GM21526 (cell line): ENCODE measurements at regions not wholly inside any gene's neighbourhood (a gene's known extent, or its start where the extent isn't known, plus 50 kb on each side); places are given as distances from the start of the nearest gene placed in this dataset.
"Not testable (repeated sequence)": the region's sequence is repeated elsewhere in the genome, so short reads cannot be mapped to it uniquely, and the experiment has no call there.

Experiments used
- ATAC-seq: cut with Tn5 transposase; IDR thresholded peaks from one replicate; pipeline ENCODE4 v1.9.1; 2021; ENCODE audit warnings: moderate library complexity; ENCODE audit not compliant: unreplicated experiment, low FRiP score

GRCh38 chr5:27140831-27141230, 102.4 kb upstream of the CDH9 start:
- ATAC-seq: no peak

- no peak for ATAC-seq
These were observed 92.2 kb upstream of the CDH9 start for GRCh38 chr5:27130587-27130986.

- no peak for ATAC-seq
These were observed 91.5 kb upstream of the CDH9 start for GRCh38 chr5:27129926-27130325.

GRCh38 chr5:27125856-27126255, 87.5 kb upstream of the CDH9 start:
- no peak for ATAC-seq

- no peak for ATAC-seq
These were observed 86.2 kb upstream of the CDH9 start for GRCh38 chr5:27124590-27124989.

GRCh38 chr5:27119736-27120321, 81.4 kb upstream of the CDH9 start:
- not testable (repeated sequence) for ATAC-seq

- no peak for ATAC-seq
These were observed 65.1 kb upstream of the CDH9 start for GRCh38 chr5:27103486-27103885.

- ATAC-seq: not testable (repeated sequence)
These were observed 57.4 kb upstream of the CDH9 start for GRCh38 chr5:27095761-27096160.

- no peak for ATAC-seq
These were observed 54.9 kb upstream of the CDH9 start for GRCh38 chr5:27093279-27093678.

GRCh38 chr5:27091858-27092257, 53.5 kb upstream of the CDH9 start:
- ATAC-seq: no peak

GRCh38 chr5:27088822-27089221, 50.4 kb upstream of the CDH9 start:
- ATAC-seq: not testable (repeated sequence)
